H1 (cell line): ENCODE measurements at regions not wholly inside any gene's neighbourhood (a gene's known extent, or its start where the extent isn't known, plus 50 kb on each side); places are given as distances from the start of the nearest gene placed in this dataset.

Experiments
- CTCF ChIA-PET: fragments of 300-600 bp; sonication (Branson Sonifier 250); formaldehyde crosslinking; loops from one replicate; lab custom pipeline; 2021; ENCODE audit not compliant: partially characterized antibody; lab: Charles Lee
- POLR2A ChIA-PET: fragments of 300-600 bp; sonication (Branson Sonifier 250); formaldehyde crosslinking; loops from one replicate; lab custom pipeline; 2021; ENCODE audit warnings: inconsistent platforms; ENCODE audit not compliant: partially characterized antibody; lab: Charles Lee
- DNase-seq, 2 experiments: peaks; one replicate each; pipeline versions ENCODE4 v3.0.0 to v3.0.0-alpha.2; 2010 to 2022; ENCODE audit warnings: low spot score in 2 of 2, low read depth in 1 of 2, mixed read lengths in 1 of 2
- FAIRE-seq: peaks from 2 replicates; lab custom pipeline; 2011; peaks lifted over from hg19 to GRCh38; lab: Jason Lieb, UNC
- H2AFZ ChIP-seq: 2 replicates; pipeline ENCODE4 v1.8.1; 2012; ENCODE audit warnings: low read length, inconsistent platforms
- H2AK5ac ChIP-seq: 2 replicates; pipeline ENCODE4 v1.6.1; 2013; ENCODE audit warnings: low read depth, low read length
- H2BK120ac ChIP-seq: replicated peaks from 2 replicates; pipeline ENCODE3; 2013; ENCODE audit warnings: low read depth, low read length, inconsistent platforms
- H2BK12ac ChIP-seq: 2 replicates; pipeline ENCODE4 v1.6.1; 2013; ENCODE audit warnings: low read depth, low read length
- H2BK15ac ChIP-seq: 2 replicates; pipeline ENCODE4 v1.6.1; 2013; ENCODE audit warnings: low read length
- H2BK20ac ChIP-seq: 2 replicates; pipeline ENCODE4 v1.6.1; 2013; ENCODE audit warnings: low read length
- H2BK5ac ChIP-seq: 2 replicates; pipeline ENCODE4 v1.6.1; 2013; ENCODE audit warnings: low read depth, low read length
- H3K14ac ChIP-seq: 2 replicates; pipeline ENCODE4 v1.6.1; 2013; ENCODE audit warnings: inconsistent platforms; ENCODE audit not compliant: insufficient read length
- H3K18ac ChIP-seq: 2 replicates; pipeline ENCODE4 v1.6.1; 2013; ENCODE audit warnings: low read length; ENCODE audit errors: extremely low read depth
- H3K23ac ChIP-seq: 2 replicates; pipeline ENCODE4 v1.6.1; 2013; ENCODE audit warnings: inconsistent platforms; ENCODE audit not compliant: insufficient read length
- H3K23me2 ChIP-seq: 2 replicates; pipeline ENCODE4 v1.6.1; 2013; ENCODE audit warnings: low read depth, low read length
- H3K27ac ChIP-seq: 2 replicates; pipeline ENCODE4 v1.6.1; 2011; ENCODE audit warnings: low read depth, low read length, inconsistent platforms
- H3K27me3 ChIP-seq, 4 experiments: replicated peaks in 1 of 4; 1 replicate in 1 of 4; 2 replicates in 3 of 4; pipeline versions ENCODE4 v1.6.1 to v1.8.1; 2011 to 2013; ENCODE audit warnings: low read length in 3 of 4, mild to moderate bottlenecking in 3 of 4, inconsistent platforms in 2 of 4, mixed read lengths in 2 of 4, moderate library complexity in 1 of 4; ENCODE audit not compliant: control insufficient read depth in 3 of 4, insufficient read depth in 3 of 4; ENCODE audit errors: extremely low read depth in 1 of 4
- H3K36me3 ChIP-seq, 4 experiments: 2 replicates each; pipeline versions ENCODE4 v1.6.1 to v1.8.1; 2011 to 2013; ENCODE audit warnings: mild to moderate bottlenecking in 4 of 4, low read length in 3 of 4, moderate library complexity in 2 of 4, control low read depth in 1 of 4, inconsistent platforms in 1 of 4; ENCODE audit not compliant: insufficient read depth in 4 of 4, control insufficient read depth in 2 of 4
- H3K4ac ChIP-seq: replicated peaks from 2 replicates; pipeline ENCODE3; 2013; ENCODE audit warnings: low read length, low read depth, mixed read lengths, inconsistent platforms; ENCODE audit not compliant: insufficient read length
- H3K4me1 ChIP-seq, 4 experiments: replicated peaks in 1 of 4; 1 replicate in 1 of 4; 2 replicates in 3 of 4; pipeline versions ENCODE4 v1.6.1 to v1.8.1; 2011 to 2013; ENCODE audit warnings: low read length in 3 of 4, inconsistent platforms in 2 of 4, mixed read lengths in 1 of 4; ENCODE audit not compliant: insufficient read depth in 4 of 4, control insufficient read depth in 3 of 4
- H3K4me2 ChIP-seq, 2 experiments: 2 replicates each; pipeline versions ENCODE4 v1.6.1 to v1.8.1; 2011 to 2013; ENCODE audit warnings: low read depth in 2 of 2, low read length in 2 of 2, control low read depth in 1 of 2, inconsistent platforms in 1 of 2, mild to moderate bottlenecking in 1 of 2; ENCODE audit not compliant: insufficient read depth in 1 of 2
- H3K4me3 ChIP-seq, 4 experiments: fragments of 200-600, 300-600 bp in 1 of 4; sonication (generic), shearing (Covaris generic), sonication (Bioruptor Twin) in 1 of 4; 2 replicates each; pipeline versions ENCODE4 v1.5.1 to v1.8.1; 2011 to 2016; ENCODE audit warnings: low read length in 4 of 4, low read depth in 3 of 4, control low read depth in 2 of 4, inconsistent platforms in 2 of 4, mild to moderate bottlenecking in 2 of 4, mixed read lengths in 1 of 4, moderate library complexity in 1 of 4; ENCODE audit not compliant: insufficient read depth in 2 of 4; ENCODE audit errors: extremely low read depth in 1 of 4
- H3K56ac ChIP-seq: replicated peaks from 2 replicates; pipeline ENCODE3; 2013; ENCODE audit warnings: low read depth, mild to moderate bottlenecking, mixed read lengths, low read length, inconsistent platforms; ENCODE audit not compliant: insufficient read length
- H3K79me1 ChIP-seq: 2 replicates; pipeline ENCODE4 v1.6.1; 2013; ENCODE audit warnings: low read depth, low read length, control low read depth
- H3K79me2 ChIP-seq, 2 experiments: 2 replicates each; pipeline versions ENCODE4 v1.6.1 to v1.8.1; 2012 to 2013; ENCODE audit warnings: low read length in 2 of 2, mild to moderate bottlenecking in 2 of 2, inconsistent platforms in 1 of 2; ENCODE audit not compliant: insufficient read depth in 2 of 2, control insufficient read depth in 1 of 2
- H3K9ac ChIP-seq, 4 experiments: replicated peaks in 1 of 4; 1 replicate in 1 of 4; 2 replicates in 3 of 4; pipeline versions ENCODE4 v1.6.1 to v1.8.1; 2011 to 2013; ENCODE audit warnings: low read depth in 3 of 4, low read length in 3 of 4, control low read depth in 2 of 4, mild to moderate bottlenecking in 2 of 4, moderate library complexity in 2 of 4, inconsistent platforms in 1 of 4; ENCODE audit errors: extremely low read depth in 1 of 4
- H3K9me3 ChIP-seq, 2 experiments: 2 replicates each; pipeline versions ENCODE4 v1.6.1 to v1.8.1; 2012 to 2013; ENCODE audit warnings: mild to moderate bottlenecking in 2 of 2, moderate library complexity in 2 of 2, control low read depth in 1 of 2, inconsistent platforms in 1 of 2, low read depth in 1 of 2, low read length in 1 of 2, mixed read lengths in 1 of 2; ENCODE audit not compliant: insufficient read depth in 2 of 2
- H4K20me1 ChIP-seq, 2 experiments: replicated peaks in 1 of 2; 2 replicates each; pipeline versions ENCODE3 to v1.8.1; 2011 to 2013; ENCODE audit warnings: inconsistent platforms in 2 of 2, low read length in 2 of 2, mild to moderate bottlenecking in 1 of 2; ENCODE audit not compliant: insufficient read depth in 2 of 2, control insufficient read depth in 1 of 2
- H4K5ac ChIP-seq: 2 replicates; pipeline ENCODE4 v1.6.1; 2013; ENCODE audit warnings: low read length, low read depth, mixed read lengths, inconsistent platforms; ENCODE audit not compliant: insufficient read length
- H4K8ac ChIP-seq: 2 replicates; pipeline ENCODE4 v1.8.0; 2013; ENCODE audit warnings: mild to moderate bottlenecking, moderate library complexity, low read length, inconsistent platforms; ENCODE audit not compliant: insufficient read depth; ENCODE audit errors: extremely low read depth
- H4K91ac ChIP-seq: replicated peaks from 2 replicates; pipeline ENCODE3; 2013; ENCODE audit warnings: low read length, mixed read lengths, inconsistent platforms; ENCODE audit not compliant: insufficient read length
- EP300 ChIP-seq, 2 experiments: IDR thresholded peaks; 1 replicate in 1 of 2; 2 replicates in 1 of 2; pipeline ENCODE4 v1.6.1; 2011 to 2012; ENCODE audit warnings: low read depth in 2 of 2, low read length in 2 of 2, mild to moderate bottlenecking in 2 of 2, borderline replicate concordance in 1 of 2, inconsistent platforms in 1 of 2, moderate library complexity in 1 of 2
- HDAC2 ChIP-seq, 2 experiments: fragments of 300-600 bp in 1 of 2; sonication (generic) in 1 of 2; IDR thresholded peaks; 2 replicates each; pipeline ENCODE4 v1.6.1; 2011 to 2012; ENCODE audit warnings: low read depth in 2 of 2, low read length in 2 of 2, mild to moderate bottlenecking in 2 of 2, moderate library complexity in 2 of 2, borderline replicate concordance in 1 of 2, inconsistent platforms in 1 of 2
- JUN ChIP-seq: IDR thresholded peaks from 2 replicates; pipeline ENCODE4 v1.6.1; 2011; ENCODE audit warnings: low read depth, mild to moderate bottlenecking, improper control_type of control experiment, low read length
- MAX ChIP-seq: IDR thresholded peaks from 2 replicates; pipeline ENCODE4 v1.6.1; 2012; ENCODE audit warnings: inconsistent platforms
- PHF8 ChIP-seq: fragments of 200-600 bp; sonication (generic); conservative IDR thresholded peaks from 2 replicates; pipeline ENCODE4 v1.7.1; 2012; ENCODE audit warnings: low read depth, mild to moderate bottlenecking, inconsistent platforms, low read length, moderate library complexity
- RFX5 ChIP-seq: IDR thresholded peaks from 2 replicates; pipeline ENCODE4 v1.6.1; 2011; ENCODE audit warnings: low read depth, low read length, improper control_type of control experiment, borderline replicate concordance
- SAP30 ChIP-seq: fragments of 300-600 bp; sonication (generic); IDR thresholded peaks from 2 replicates; pipeline ENCODE4 v1.7.1; 2012; ENCODE audit warnings: low read length, moderate library complexity, mild to moderate bottlenecking, inconsistent platforms; ENCODE audit not compliant: insufficient read depth, insufficient replicate concordance
- USF2 ChIP-seq: IDR thresholded peaks from 2 replicates; pipeline ENCODE4 v1.6.1; 2011; ENCODE audit warnings: low read length, improper control_type of control experiment
- WGBS, 2 experiments: shearing (Covaris generic) in 1 of 2; methylation state at CpG; one replicate each; pipeline versions ENCODE4 v1.1.6 to v1.1.7; 2013 to 2015; ENCODE audit warnings: low lambda C conversion rate in 2 of 2, mixed read lengths in 2 of 2, inconsistent platforms in 1 of 2, low coverage in 1 of 2, missing lambda C conversion rate in 1 of 2; ENCODE audit not compliant: insufficient replicate concordance in 2 of 2, insufficient coverage in 1 of 2, insufficient read length in 1 of 2; ENCODE audit errors: extremely low coverage in 1 of 2, missing lambda C conversion rate in 1 of 2; 5-methylcytosine and 5-hydroxymethylcytosine counted together

GRCh38 chr13:107675847-107676550 lies 539.3 kb downstream of the LIG4 start:
- WGBS, 2 experiments: 94% methylated on average over 2 of the region's 2 CpGs; no CpG with 5 or more reads in 1 of the 2 experiments
- Histone ChIP-seq H4K91ac (no peak overlapping the region), H3K18ac (no peak overlapping the region), H3K79me1 (no peaks in the 10 kb centered on the region), H4K20me1 (peaks cover 0 to 6% of the 10 kb centered on the region in 2 experiments), H3K9ac (no peak overlapping the region), H3K9me3 (no peaks in the 10 kb centered on the region), H3K4me1 (no peaks in the 10 kb centered on the region; a peak in 1 of 7 replicates), H2BK12ac (no peak overlapping the region), H3K79me2 (no peaks in the 10 kb centered on the region), H4K8ac (no peak overlapping the region), H4K5ac (no peak overlapping the region), H2BK120ac (no peak overlapping the region), H3K23me2 (peaks cover 6% of the 10 kb centered on the region; the same call in 1 of the 2 replicates), H3K56ac (no peak overlapping the region), H3K4me3 (no peak overlapping the region), H3K23ac (no peak overlapping the region), H3K4ac (no peak overlapping the region), H2AK5ac (no peak overlapping the region), H2BK15ac (no peak overlapping the region), H3K4me2 (no peak overlapping the region), H3K27ac (no peak overlapping the region), H2BK5ac (no peak overlapping the region), H2BK20ac (no peak overlapping the region), H2AFZ (no peak overlapping the region), H3K36me3 (no peaks in the 10 kb centered on the region), H3K27me3 (no peaks in the 10 kb centered on the region), H3K14ac (no peak overlapping the region)
- DNase-seq (no peak), FAIRE-seq (no peak)
- ChIA-PET CTCF (no interaction called here), POLR2A (no interaction called here)
- TF ChIP-seq HDAC2 (IDR thresholded peaks at IDR 0.05; ENCODE audit: borderline replicate concordance in 1 of 2, low read depth in 2 of 2, low read length in 2 of 2): no peak
- TF ChIP-seq SAP30: no peak
- TF ChIP-seq USF2: no peak
- TF ChIP-seq JUN: no peak
- TF ChIP-seq PHF8: no peak
- no peak for TF ChIP-seq MAX
- no peak for TF ChIP-seq EP300 (IDR thresholded peaks at IDR 0.05; ENCODE audit: borderline replicate concordance in 1 of 2, low read depth in 2 of 2, low read length in 2 of 2)
- TF ChIP-seq RFX5: no peak
